GM23248 (cell line): ENCODE measurements at regions not wholly inside any gene's neighbourhood (a gene's known extent, or its start where the extent isn't known, plus 50 kb on each side); places are given as distances from the start of the nearest gene placed in this dataset.

Experiments
- EZH2 ChIP-seq: fragments of 200-600 bp; sonication (generic); IDR thresholded peaks from 2 replicates; pipeline ENCODE4 v1.6.1; 2018; ENCODE audit warnings: antibody characterized with exemption, mild to moderate bottlenecking; ENCODE audit not compliant: insufficient read depth, poor library complexity, severe bottlenecking
- EZH2phosphoT487 ChIP-seq: fragments of 200-600 bp; sonication (generic); IDR thresholded peaks from 2 replicates; pipeline ENCODE4 v1.6.1; 2018; ENCODE audit warnings: antibody characterized with exemption, moderate library complexity, mild to moderate bottlenecking, low read depth; ENCODE audit not compliant: insufficient read depth

DNA sequence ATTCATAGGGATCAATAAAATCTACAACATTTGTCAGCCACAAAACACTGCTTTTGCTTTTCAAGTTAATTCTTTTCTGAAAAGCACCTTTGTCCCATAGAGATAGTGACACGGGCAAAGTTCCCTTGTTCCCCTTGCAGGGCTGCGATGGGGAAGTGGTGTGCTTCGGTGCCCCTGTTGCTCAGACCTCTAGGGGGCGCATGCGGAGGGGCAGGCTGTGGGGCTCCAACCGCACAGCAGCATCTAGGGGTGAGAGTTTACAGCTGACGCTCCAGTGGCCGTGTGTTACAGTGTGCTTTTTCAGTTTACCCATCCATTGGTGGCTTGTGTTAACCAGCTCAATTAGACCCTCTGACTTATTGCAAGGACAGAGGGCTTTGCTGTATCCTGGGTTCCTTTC is 1432.2 kb upstream of the ACVR2A start:
- TF ChIP-seq EZH2, result no peak
- no peak for TF ChIP-seq EZH2phosphoT487
